ENCODE measurements at regions not wholly inside any gene's neighbourhood (a gene's known extent, or its start where the extent isn't known, plus 50 kb on each side); places are given as distances from the start of the nearest gene placed in this dataset.

- no peaks in the 10 kb centered on the region for H4K20me1 ChIP-seq (ENCODE audit: low read depth, low read length)
- H3F3A ChIP-seq (ENCODE audit: insufficient read depth), result no peaks in the 10 kb centered on the region
- no peaks in the 10 kb centered on the region for H3K79me2 ChIP-seq (ENCODE audit: insufficient read depth, low read length)
- H3K9me3 ChIP-seq (ENCODE audit: insufficient read depth, low read length), result no peaks in the 10 kb centered on the region
- no peak overlapping the region for H3K27ac ChIP-seq (ENCODE audit: low read depth, low read length)
- H3K9me2 ChIP-seq (replicated peaks; ENCODE audit: insufficient read depth, low read length), result no peaks in the 10 kb centered on the region
- no peaks in the 10 kb centered on the region for H3K27me3 ChIP-seq (ENCODE audit: low read length)
- TF ChIP-seq EZH2phosphoT487 (conservative IDR thresholded peaks at IDR 0.05; ENCODE audit: low read length), result no peak
- TF ChIP-seq, protein P1, sequence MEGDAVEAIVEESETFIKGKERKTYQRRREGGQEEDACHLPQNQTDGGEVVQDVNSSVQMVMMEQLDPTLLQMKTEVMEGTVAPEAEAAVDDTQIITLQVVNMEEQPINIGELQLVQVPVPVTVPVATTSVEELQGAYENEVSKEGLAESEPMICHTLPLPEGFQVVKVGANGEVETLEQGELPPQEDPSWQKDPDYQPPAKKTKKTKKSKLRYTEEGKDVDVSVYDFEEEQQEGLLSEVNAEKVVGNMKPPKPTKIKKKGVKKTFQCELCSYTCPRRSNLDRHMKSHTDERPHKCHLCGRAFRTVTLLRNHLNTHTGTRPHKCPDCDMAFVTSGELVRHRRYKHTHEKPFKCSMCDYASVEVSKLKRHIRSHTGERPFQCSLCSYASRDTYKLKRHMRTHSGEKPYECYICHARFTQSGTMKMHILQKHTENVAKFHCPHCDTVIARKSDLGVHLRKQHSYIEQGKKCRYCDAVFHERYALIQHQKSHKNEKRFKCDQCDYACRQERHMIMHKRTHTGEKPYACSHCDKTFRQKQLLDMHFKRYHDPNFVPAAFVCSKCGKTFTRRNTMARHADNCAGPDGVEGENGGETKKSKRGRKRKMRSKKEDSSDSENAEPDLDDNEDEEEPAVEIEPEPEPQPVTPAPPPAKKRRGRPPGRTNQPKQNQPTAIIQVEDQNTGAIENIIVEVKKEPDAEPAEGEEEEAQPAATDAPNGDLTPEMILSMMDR (IDR thresholded peaks at IDR 0.05; ENCODE audit: insufficient read depth, low read length, poor library complexity, severe bottlenecking), result no peak
- H3K4me2 ChIP-seq (ENCODE audit: low read depth, low read length, poor library complexity, severe bottlenecking), result no peak overlapping the region
- H3K36me3 ChIP-seq (ENCODE audit: low read length), result no peaks in the 10 kb centered on the region
- no peak overlapping the region for H3K4me3 ChIP-seq (ENCODE audit: insufficient read depth, low read length, poor library complexity, severe bottlenecking)
- no peak overlapping the region for H2AFZ ChIP-seq (ENCODE audit: low read depth, low read length, severe bottlenecking)
- no peak overlapping the region for H3K9ac ChIP-seq (ENCODE audit: low read length)
These were observed 291.8 kb upstream of the IRX4 start for GRCh38 chr5:2174538-2174937.

GRCh38 chr5:2173151-2173834 lies 290.6 kb upstream of the IRX4 start:
- Histone ChIP-seq H4K20me1 (ENCODE audit: low read depth, low read length) (no peaks in the 10 kb centered on the region), H3K9me3 (ENCODE audit: insufficient read depth, low read length) (no peaks in the 10 kb centered on the region), H3K36me3 (ENCODE audit: low read length) (no peaks in the 10 kb centered on the region), H3K27ac (ENCODE audit: low read depth, low read length) (no peak overlapping the region), H3K4me2 (ENCODE audit: low read depth, low read length, poor library complexity, severe bottlenecking) (no peak overlapping the region), H2AFZ (ENCODE audit: low read depth, low read length, severe bottlenecking) (no peak overlapping the region), H3K9me2 (replicated peaks; ENCODE audit: insufficient read depth, low read length) (no peaks in the 10 kb centered on the region), H3K4me3 (ENCODE audit: insufficient read depth, low read length, poor library complexity, severe bottlenecking) (no peak overlapping the region), H3K9ac (ENCODE audit: low read length) (no peak overlapping the region), H3K79me2 (ENCODE audit: insufficient read depth, low read length) (no peaks in the 10 kb centered on the region), H3F3A (ENCODE audit: insufficient read depth) (no peaks in the 10 kb centered on the region), H3K27me3 (ENCODE audit: low read length) (no peaks in the 10 kb centered on the region)
- TF ChIP-seq EZH2phosphoT487 (conservative IDR thresholded peaks at IDR 0.05; ENCODE audit: low read length), result no peak
- TF ChIP-seq, protein P1 (IDR thresholded peaks at IDR 0.05; ENCODE audit: insufficient read depth, low read length, poor library complexity, severe bottlenecking), result no peak

GRCh38 chr5:2172471-2172870 lies 289.7 kb upstream of the IRX4 start:
- H3K9ac ChIP-seq (ENCODE audit: low read length), result no peak overlapping the region
- no peak for TF ChIP-seq EZH2phosphoT487 (conservative IDR thresholded peaks at IDR 0.05; ENCODE audit: low read length)
- TF ChIP-seq, protein P1 (IDR thresholded peaks at IDR 0.05; ENCODE audit: insufficient read depth, low read length, poor library complexity, severe bottlenecking), result no peak
- no peaks in the 10 kb centered on the region for H3K27me3 ChIP-seq (ENCODE audit: low read length)
- no peaks in the 10 kb centered on the region for H3K36me3 ChIP-seq (ENCODE audit: low read length)
- no peaks in the 10 kb centered on the region for H4K20me1 ChIP-seq (ENCODE audit: low read depth, low read length)
- H3K4me3 ChIP-seq (ENCODE audit: insufficient read depth, low read length, poor library complexity, severe bottlenecking), result no peak overlapping the region
- H2AFZ ChIP-seq (ENCODE audit: low read depth, low read length, severe bottlenecking), result no peak overlapping the region
- no peaks in the 10 kb centered on the region for H3K79me2 ChIP-seq (ENCODE audit: insufficient read depth, low read length)
- no peaks in the 10 kb centered on the region for H3K9me3 ChIP-seq (ENCODE audit: insufficient read depth, low read length)
- H3K9me2 ChIP-seq (replicated peaks; ENCODE audit: insufficient read depth, low read length), result no peaks in the 10 kb centered on the region
- H3K4me2 ChIP-seq (ENCODE audit: low read depth, low read length, poor library complexity, severe bottlenecking), result no peak overlapping the region
- no peak overlapping the region for H3K27ac ChIP-seq (ENCODE audit: low read depth, low read length)
- H3F3A ChIP-seq (ENCODE audit: insufficient read depth), result no peaks in the 10 kb centered on the region
